ENCODE measurements at regions not wholly inside any gene's neighbourhood (a gene's known extent, or its start where the extent isn't known, plus 50 kb on each side); places are given as distances from the start of the nearest gene placed in this dataset.

DNA sequence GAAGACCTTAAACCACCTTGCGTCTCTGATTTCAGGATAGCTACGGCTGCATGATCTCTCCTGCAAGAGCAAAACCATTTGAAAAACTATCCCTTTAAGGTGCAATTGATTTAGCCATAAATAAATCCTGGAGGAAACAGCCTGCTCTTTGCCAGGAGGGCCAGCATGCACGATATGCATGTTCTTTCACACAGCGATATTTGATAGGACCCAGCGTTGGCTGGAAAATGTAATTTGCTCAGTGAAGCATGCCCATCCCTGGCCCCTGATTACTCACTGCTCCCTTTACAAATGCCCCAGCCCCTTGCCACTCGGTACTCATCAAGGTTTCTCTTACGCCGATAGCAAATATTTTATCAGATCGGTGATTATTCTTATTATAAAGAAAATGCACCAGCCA is 315.4 kb downstream of the CDH2 start:
- TF ChIP-seq, protein P1, sequence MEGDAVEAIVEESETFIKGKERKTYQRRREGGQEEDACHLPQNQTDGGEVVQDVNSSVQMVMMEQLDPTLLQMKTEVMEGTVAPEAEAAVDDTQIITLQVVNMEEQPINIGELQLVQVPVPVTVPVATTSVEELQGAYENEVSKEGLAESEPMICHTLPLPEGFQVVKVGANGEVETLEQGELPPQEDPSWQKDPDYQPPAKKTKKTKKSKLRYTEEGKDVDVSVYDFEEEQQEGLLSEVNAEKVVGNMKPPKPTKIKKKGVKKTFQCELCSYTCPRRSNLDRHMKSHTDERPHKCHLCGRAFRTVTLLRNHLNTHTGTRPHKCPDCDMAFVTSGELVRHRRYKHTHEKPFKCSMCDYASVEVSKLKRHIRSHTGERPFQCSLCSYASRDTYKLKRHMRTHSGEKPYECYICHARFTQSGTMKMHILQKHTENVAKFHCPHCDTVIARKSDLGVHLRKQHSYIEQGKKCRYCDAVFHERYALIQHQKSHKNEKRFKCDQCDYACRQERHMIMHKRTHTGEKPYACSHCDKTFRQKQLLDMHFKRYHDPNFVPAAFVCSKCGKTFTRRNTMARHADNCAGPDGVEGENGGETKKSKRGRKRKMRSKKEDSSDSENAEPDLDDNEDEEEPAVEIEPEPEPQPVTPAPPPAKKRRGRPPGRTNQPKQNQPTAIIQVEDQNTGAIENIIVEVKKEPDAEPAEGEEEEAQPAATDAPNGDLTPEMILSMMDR (IDR thresholded peaks at IDR 0.05), result no peak
- no peak for TF ChIP-seq POLR2A (IDR thresholded peaks at IDR 0.05)
